HCT116 (cell line): ENCODE measurements at regions not wholly inside any gene's neighbourhood (a gene's known extent, or its start where the extent isn't known, plus 50 kb on each side); places are given as distances from the start of the nearest gene placed in this dataset.
"Not testable (repeated sequence)": the region's sequence is repeated elsewhere in the genome, so short reads cannot be mapped to it uniquely, and the experiment has no call there.

Source experiments
- ATAC-seq: fragments of 200-7000 bp; cut with Tn5 transposase; 2 replicates; pipeline ENCODE4 v1.9.1; 2020; ENCODE audit warnings: mild to moderate bottlenecking, moderate library complexity
- BruUV-seq: library from RNA; stranded (reverse); fragments of 400-500 nt; replicated peaks from 2 replicates; lab custom pipeline; 2021; lab: Mats Ljungman, UMichigan
- CTCF ChIA-PET: fragments of 300-600 bp; sonication (Branson Sonifier 250); formaldehyde crosslinking; loops from one replicate; lab custom pipeline; 2021; ENCODE audit warnings: antibody characterized with exemption; lab: Charles Lee
- POLR2A ChIA-PET: fragments of 300-600, 350-600 bp; sonication (Branson Sonifier 250); formaldehyde crosslinking; loops from one replicate; lab custom pipeline; 2021; ENCODE audit warnings: antibody characterized with exemption; lab: Charles Lee
- RAD21 ChIA-PET, 2 experiments: fragments of 300-600 bp; sonication (Branson Sonifier 250); formaldehyde crosslinking; loops; one replicate each; lab custom pipeline; 2023; ENCODE audit warnings: low total read pairs in 2 of 2; ENCODE audit not compliant: uncharacterized antibody in 2 of 2, unreplicated experiment in 2 of 2, low non-redundant PET in 1 of 2; lab: Charles Lee
- DNase-seq: peaks from one replicate; pipeline ENCODE4 v3.0.0-alpha.2; 2010; ENCODE audit warnings: low read depth, low spot score
- H2AFZ ChIP-seq: fragments of 200-600 bp; shearing (Covaris generic), sonication (generic); 2 replicates; pipeline ENCODE4 v1.6.1; 2017; ENCODE audit warnings: low read depth, mixed run types, mixed read lengths, antibody characterized with exemption, low read length; ENCODE audit not compliant: poor library complexity, severe bottlenecking
- H3K27ac ChIP-seq: 2 replicates; pipeline ENCODE4 v1.5.1; 2012; ENCODE audit warnings: low read depth, low read length
- H3K27me3 ChIP-seq: fragments of 200-600 bp; sonication (generic); 2 replicates; pipeline ENCODE4 v1.6.1; 2016; ENCODE audit warnings: mixed run types, low read length, mixed read lengths; ENCODE audit not compliant: insufficient read depth
- H3K36me3 ChIP-seq, 2 experiments: fragments of 200-500 bp in 1 of 2; fragments of 200-600 bp in 1 of 2; sonication (Bioruptor generic) in 1 of 2; sonication (generic) in 1 of 2; 2 replicates each; pipeline versions ENCODE4 v1.5.1 to v1.6.1; 2014 to 2016; ENCODE audit warnings: low read length in 2 of 2, inconsistent platforms in 1 of 2, mixed read lengths in 1 of 2, mixed run types in 1 of 2; ENCODE audit not compliant: insufficient read depth in 2 of 2, control insufficient read depth in 1 of 2
- H3K4me1 ChIP-seq, 2 experiments: fragments of 200-600 bp in 1 of 2; sonication (generic) in 1 of 2; 2 replicates each; pipeline versions ENCODE4 v1.5.1 to v1.6.1; 2012 to 2017; ENCODE audit warnings: low read length in 2 of 2, inconsistent platforms in 1 of 2, mild to moderate bottlenecking in 1 of 2, mixed read lengths in 1 of 2, mixed run types in 1 of 2, moderate library complexity in 1 of 2; ENCODE audit not compliant: insufficient read depth in 2 of 2, control insufficient read depth in 1 of 2
- H3K4me2 ChIP-seq: fragments of 200-600 bp; sonication (generic); 2 replicates; pipeline ENCODE4 v1.6.1; 2017; ENCODE audit warnings: mixed run types, low read length, mixed read lengths
- H3K4me3 ChIP-seq, 2 experiments: fragments of 200-600 bp in 1 of 2; sonication (generic) in 1 of 2; replicated peaks in 1 of 2; 2 replicates each; pipeline ENCODE4 v1.5.1; 2011 to 2016; ENCODE audit warnings: low read length in 2 of 2, control low read depth in 1 of 2, low read depth in 1 of 2, mild to moderate bottlenecking in 1 of 2, mixed read lengths in 1 of 2, mixed run types in 1 of 2
- H3K79me2 ChIP-seq: fragments of 200-600 bp; sonication (generic); 2 replicates; pipeline ENCODE4 v1.6.1; 2017; ENCODE audit warnings: mild to moderate bottlenecking, mixed run types, low read length, moderate library complexity, mixed read lengths; ENCODE audit not compliant: insufficient read depth
- H3K9ac ChIP-seq: fragments of 200-600 bp; sonication (generic); 2 replicates; pipeline ENCODE4 v1.6.1; 2016; ENCODE audit warnings: low read length, mixed read lengths
- H3K9me2 ChIP-seq: fragments of 200-600 bp; sonication (generic), shearing (Covaris generic); 2 replicates; pipeline ENCODE4 v1.6.1; 2017; ENCODE audit warnings: mixed run types, mild to moderate bottlenecking, moderate library complexity; ENCODE audit not compliant: insufficient read depth
- H3K9me3 ChIP-seq, 2 experiments: fragments of 200-500 bp in 1 of 2; fragments of 200-600 bp in 1 of 2; sonication (Bioruptor generic) in 1 of 2; sonication (generic) in 1 of 2; 2 replicates each; pipeline ENCODE4 v1.6.1; 2014 to 2017; ENCODE audit warnings: low read length in 2 of 2, mixed read lengths in 2 of 2, inconsistent platforms in 1 of 2, low read depth in 1 of 2, mild to moderate bottlenecking in 1 of 2, mixed run types in 1 of 2, moderate library complexity in 1 of 2; ENCODE audit not compliant: control insufficient read depth in 1 of 2, insufficient read depth in 1 of 2
- H4K20me1 ChIP-seq: fragments of 200-600 bp; sonication (generic), shearing (Covaris generic); 2 replicates; pipeline ENCODE4 v1.6.1; 2017; ENCODE audit warnings: mixed run types, mild to moderate bottlenecking, moderate library complexity; ENCODE audit not compliant: insufficient read depth
- EGR1 ChIP-seq: IDR thresholded peaks from 2 replicates; pipeline ENCODE4 v1.6.1; 2012; ENCODE audit warnings: low read depth
- ELF1 ChIP-seq: IDR thresholded peaks from 2 replicates; pipeline ENCODE4 v1.6.1; 2012; ENCODE audit warnings: low read depth, borderline replicate concordance
- EZH2 ChIP-seq: fragments of 200-600 bp; sonication (generic); IDR thresholded peaks from 2 replicates; pipeline ENCODE4 v1.6.1; 2017; ENCODE audit warnings: antibody characterized with exemption, mixed run types
- EZH2phosphoT487 ChIP-seq: fragments of 200-600 bp; IDR thresholded peaks from 2 replicates; pipeline ENCODE4 v1.6.1; 2018; ENCODE audit warnings: antibody characterized with exemption, borderline replicate concordance
- JUND ChIP-seq: IDR thresholded peaks from 2 replicates; pipeline ENCODE4 v1.6.1; 2012
- MAX ChIP-seq: IDR thresholded peaks from 2 replicates; pipeline ENCODE4 v1.6.1; 2012
- POLR2A ChIP-seq: IDR thresholded peaks from 2 replicates; pipeline ENCODE4 v1.7.0; 2011; ENCODE audit warnings: borderline replicate concordance; ENCODE audit not compliant: insufficient read depth, insufficient read length; ENCODE audit errors: extremely low read depth
- SIN3A ChIP-seq: IDR thresholded peaks from 2 replicates; pipeline ENCODE4 v1.6.1; 2012; ENCODE audit warnings: low read depth
- SRF ChIP-seq: IDR thresholded peaks from 2 replicates; pipeline ENCODE4 v1.6.1; 2012; ENCODE audit warnings: low read depth
- ZFX ChIP-seq: fragments of 450-650 bp; IDR thresholded peaks from 2 replicates; pipeline ENCODE4 v1.6.1; 2017
- intact Hi-C: fragments of 100-400 bp; cut with micrococcal nuclease; formaldehyde crosslinking; loops from 2 replicates; pipeline ENCODE4 v1.10.0; 2022
- TF ChIP-seq, protein P1 (sequence below), 3 experiments: fragments of 200-600 bp in 1 of 3; sonication (generic) in 1 of 3; IDR thresholded peaks in 2 of 3; conservative IDR thresholded peaks in 1 of 3; 2 replicates each; pipeline ENCODE4 v1.5.1; 2012 to 2017; ENCODE audit warnings: low read depth in 2 of 3, low read length in 2 of 3, antibody characterized with exemption in 1 of 3, borderline replicate concordance in 1 of 3, control low read depth in 1 of 3, mild to moderate bottlenecking in 1 of 3, mixed read lengths in 1 of 3, mixed run types in 1 of 3, moderate library complexity in 1 of 3; ENCODE audit not compliant: insufficient read depth in 1 of 3
- TF ChIP-seq, protein P2 (sequence below): IDR thresholded peaks from 2 replicates; pipeline ENCODE4 v1.6.1; 2012; ENCODE audit warnings: low read depth

DNA sequence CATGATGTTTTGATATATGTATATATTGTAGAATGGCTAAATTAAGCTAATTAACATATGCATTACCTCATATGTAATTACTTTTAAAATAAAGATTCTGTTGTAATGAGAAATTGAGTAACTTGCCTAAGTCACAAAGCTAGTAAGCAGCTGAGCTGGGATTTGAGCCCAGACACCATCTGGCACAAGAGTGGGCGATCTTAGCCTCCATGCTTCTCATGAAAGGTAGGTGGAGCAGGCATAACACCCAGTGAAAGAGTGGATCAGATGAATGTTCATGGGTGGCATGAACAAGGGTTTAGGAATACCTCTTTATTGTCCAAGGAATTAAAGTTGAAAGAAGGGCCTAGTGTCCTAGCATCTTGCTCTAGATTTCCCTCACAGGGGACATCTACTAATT lies 365.4 kb downstream of the TFAP2B start:
- no peaks in the 10 kb centered on the region for H3K79me2 ChIP-seq
- no peak overlapping the region for H3K27ac ChIP-seq
- H3K4me2 ChIP-seq: no peak overlapping the region
- H3K27me3 ChIP-seq: no peaks in the 10 kb centered on the region
- H3K9me3 ChIP-seq: peaks cover 9 to 22% of the 10 kb centered on the region in 2 experiments; a peak in 2 of 4 replicates
- ChIA-PET RAD21 (no interaction called here), CTCF (no interaction called here), POLR2A (no interaction called here)
- ATAC-seq (no peak), DNase-seq (no peak)
- no peak overlapping the region for H2AFZ ChIP-seq
- no peak overlapping the region for H3K9ac ChIP-seq
- no peaks in the 10 kb centered on the region for H3K9me2 ChIP-seq
- H3K4me3 ChIP-seq: no peak overlapping the region
- TF ChIP-seq, protein P1, sequence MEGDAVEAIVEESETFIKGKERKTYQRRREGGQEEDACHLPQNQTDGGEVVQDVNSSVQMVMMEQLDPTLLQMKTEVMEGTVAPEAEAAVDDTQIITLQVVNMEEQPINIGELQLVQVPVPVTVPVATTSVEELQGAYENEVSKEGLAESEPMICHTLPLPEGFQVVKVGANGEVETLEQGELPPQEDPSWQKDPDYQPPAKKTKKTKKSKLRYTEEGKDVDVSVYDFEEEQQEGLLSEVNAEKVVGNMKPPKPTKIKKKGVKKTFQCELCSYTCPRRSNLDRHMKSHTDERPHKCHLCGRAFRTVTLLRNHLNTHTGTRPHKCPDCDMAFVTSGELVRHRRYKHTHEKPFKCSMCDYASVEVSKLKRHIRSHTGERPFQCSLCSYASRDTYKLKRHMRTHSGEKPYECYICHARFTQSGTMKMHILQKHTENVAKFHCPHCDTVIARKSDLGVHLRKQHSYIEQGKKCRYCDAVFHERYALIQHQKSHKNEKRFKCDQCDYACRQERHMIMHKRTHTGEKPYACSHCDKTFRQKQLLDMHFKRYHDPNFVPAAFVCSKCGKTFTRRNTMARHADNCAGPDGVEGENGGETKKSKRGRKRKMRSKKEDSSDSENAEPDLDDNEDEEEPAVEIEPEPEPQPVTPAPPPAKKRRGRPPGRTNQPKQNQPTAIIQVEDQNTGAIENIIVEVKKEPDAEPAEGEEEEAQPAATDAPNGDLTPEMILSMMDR (IDR thresholded peaks at IDR 0.05 in 2 of 3, conservative IDR thresholded peaks at IDR 0.05 in 1 of 3; ENCODE audit: borderline replicate concordance in 1 of 3, insufficient read depth in 1 of 3, low read depth in 2 of 3, low read length in 2 of 3): no peak
- no peak for TF ChIP-seq EGR1
- TF ChIP-seq EZH2: no peak
- TF ChIP-seq JUND: no peak
- no peak for TF ChIP-seq SRF
- no peak for TF ChIP-seq POLR2A
- TF ChIP-seq EZH2phosphoT487: no peak
- TF ChIP-seq MAX: no peak
- TF ChIP-seq ELF1: no peak
- no peak for TF ChIP-seq ZFX
- TF ChIP-seq, protein P2, sequence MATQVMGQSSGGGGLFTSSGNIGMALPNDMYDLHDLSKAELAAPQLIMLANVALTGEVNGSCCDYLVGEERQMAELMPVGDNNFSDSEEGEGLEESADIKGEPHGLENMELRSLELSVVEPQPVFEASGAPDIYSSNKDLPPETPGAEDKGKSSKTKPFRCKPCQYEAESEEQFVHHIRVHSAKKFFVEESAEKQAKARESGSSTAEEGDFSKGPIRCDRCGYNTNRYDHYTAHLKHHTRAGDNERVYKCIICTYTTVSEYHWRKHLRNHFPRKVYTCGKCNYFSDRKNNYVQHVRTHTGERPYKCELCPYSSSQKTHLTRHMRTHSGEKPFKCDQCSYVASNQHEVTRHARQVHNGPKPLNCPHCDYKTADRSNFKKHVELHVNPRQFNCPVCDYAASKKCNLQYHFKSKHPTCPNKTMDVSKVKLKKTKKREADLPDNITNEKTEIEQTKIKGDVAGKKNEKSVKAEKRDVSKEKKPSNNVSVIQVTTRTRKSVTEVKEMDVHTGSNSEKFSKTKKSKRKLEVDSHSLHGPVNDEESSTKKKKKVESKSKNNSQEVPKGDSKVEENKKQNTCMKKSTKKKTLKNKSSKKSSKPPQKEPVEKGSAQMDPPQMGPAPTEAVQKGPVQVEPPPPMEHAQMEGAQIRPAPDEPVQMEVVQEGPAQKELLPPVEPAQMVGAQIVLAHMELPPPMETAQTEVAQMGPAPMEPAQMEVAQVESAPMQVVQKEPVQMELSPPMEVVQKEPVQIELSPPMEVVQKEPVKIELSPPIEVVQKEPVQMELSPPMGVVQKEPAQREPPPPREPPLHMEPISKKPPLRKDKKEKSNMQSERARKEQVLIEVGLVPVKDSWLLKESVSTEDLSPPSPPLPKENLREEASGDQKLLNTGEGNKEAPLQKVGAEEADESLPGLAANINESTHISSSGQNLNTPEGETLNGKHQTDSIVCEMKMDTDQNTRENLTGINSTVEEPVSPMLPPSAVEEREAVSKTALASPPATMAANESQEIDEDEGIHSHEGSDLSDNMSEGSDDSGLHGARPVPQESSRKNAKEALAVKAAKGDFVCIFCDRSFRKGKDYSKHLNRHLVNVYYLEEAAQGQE: no peak
- TF ChIP-seq SIN3A: no peak
- intact Hi-C loops: no loop called here
- H3K4me1 ChIP-seq: no peaks in the 10 kb centered on the region
- no TSS peak for BruUV-seq
- H3K36me3 ChIP-seq: no peaks in the 10 kb centered on the region
- no peaks in the 10 kb centered on the region for H4K20me1 ChIP-seq

DNA sequence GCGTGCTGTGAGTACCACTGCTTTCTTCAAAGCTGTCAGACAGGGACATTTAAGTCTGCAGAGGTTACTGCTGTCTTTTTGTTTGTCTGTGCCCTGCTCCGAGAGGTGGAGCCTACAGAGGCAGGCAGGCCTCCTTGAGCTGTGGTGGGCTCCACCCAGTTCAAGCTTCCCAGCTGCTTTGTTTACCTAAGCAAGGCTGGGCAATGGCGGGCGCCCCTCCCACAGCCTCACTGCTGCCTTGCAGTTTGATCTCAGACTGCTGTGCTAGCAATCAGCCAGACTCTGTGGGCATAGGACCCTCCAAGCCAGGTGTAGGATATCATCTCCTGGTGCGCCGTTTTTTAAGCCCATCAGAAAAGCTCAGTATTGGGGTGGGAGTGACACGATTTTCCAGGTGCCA lies 374.5 kb downstream of the TFAP2B start:
- not testable (repeated sequence) for BruUV-seq

More for the DNA sequence above, 374.5 kb downstream of the TFAP2B start:
- peaks cover 0 to 17% of the 10 kb centered on the region in 2 experiments; a peak in 2 of 4 replicates for H3K9me3 ChIP-seq
- H3K27ac ChIP-seq, H4K20me1 ChIP-seq, H3K36me3 ChIP-seq, ATAC-seq, H3K4me1 ChIP-seq, H3K4me3 ChIP-seq, H2AFZ ChIP-seq, H3K4me2 ChIP-seq, H3K9ac ChIP-seq, H3K79me2 ChIP-seq, POLR2A ChIA-PET, CTCF ChIA-PET, intact Hi-C loops, RAD21 ChIA-PET, H3K27me3 ChIP-seq, H3K9me2 ChIP-seq, DNase-seq: not testable (repeated sequence)
